ENCODE measurements at regions not wholly inside any gene's neighbourhood (a gene's known extent, or its start where the extent isn't known, plus 50 kb on each side); places are given as distances from the start of the nearest gene placed in this dataset.

DNA sequence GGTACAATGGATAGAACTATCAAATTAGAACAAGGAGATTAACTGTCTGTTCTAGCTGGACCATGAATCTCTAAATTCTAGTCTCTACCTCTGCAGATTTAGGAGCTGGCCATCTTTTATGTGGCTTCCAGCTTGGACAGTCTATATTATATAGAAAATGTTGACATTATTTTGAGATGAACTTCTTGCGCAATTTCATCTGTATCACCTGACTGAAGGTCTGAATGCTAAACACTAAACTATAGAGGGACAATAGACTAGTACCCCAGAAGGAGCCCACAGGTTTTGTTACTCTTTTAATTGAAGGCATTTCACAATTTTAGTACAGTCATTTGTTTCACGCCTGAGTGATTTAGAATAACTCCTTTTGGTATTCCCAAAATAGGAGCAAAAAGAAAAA is 222.4 kb upstream of the ANKRD30A start:
- TF ChIP-seq, protein P1, sequence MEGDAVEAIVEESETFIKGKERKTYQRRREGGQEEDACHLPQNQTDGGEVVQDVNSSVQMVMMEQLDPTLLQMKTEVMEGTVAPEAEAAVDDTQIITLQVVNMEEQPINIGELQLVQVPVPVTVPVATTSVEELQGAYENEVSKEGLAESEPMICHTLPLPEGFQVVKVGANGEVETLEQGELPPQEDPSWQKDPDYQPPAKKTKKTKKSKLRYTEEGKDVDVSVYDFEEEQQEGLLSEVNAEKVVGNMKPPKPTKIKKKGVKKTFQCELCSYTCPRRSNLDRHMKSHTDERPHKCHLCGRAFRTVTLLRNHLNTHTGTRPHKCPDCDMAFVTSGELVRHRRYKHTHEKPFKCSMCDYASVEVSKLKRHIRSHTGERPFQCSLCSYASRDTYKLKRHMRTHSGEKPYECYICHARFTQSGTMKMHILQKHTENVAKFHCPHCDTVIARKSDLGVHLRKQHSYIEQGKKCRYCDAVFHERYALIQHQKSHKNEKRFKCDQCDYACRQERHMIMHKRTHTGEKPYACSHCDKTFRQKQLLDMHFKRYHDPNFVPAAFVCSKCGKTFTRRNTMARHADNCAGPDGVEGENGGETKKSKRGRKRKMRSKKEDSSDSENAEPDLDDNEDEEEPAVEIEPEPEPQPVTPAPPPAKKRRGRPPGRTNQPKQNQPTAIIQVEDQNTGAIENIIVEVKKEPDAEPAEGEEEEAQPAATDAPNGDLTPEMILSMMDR (IDR thresholded peaks at IDR 0.05; ENCODE audit: insufficient read depth, low read depth, low read length): no peak
- TF ChIP-seq EZH2 (IDR thresholded peaks at IDR 0.05; ENCODE audit: insufficient read depth, low read length): no peak

Measured in astrocyte (in vitro differentiated cells and primary cell).